ENCODE measurements at regions not wholly inside any gene's neighbourhood (a gene's known extent, or its start where the extent isn't known, plus 50 kb on each side); places are given as distances from the start of the nearest gene placed in this dataset.

DNA sequence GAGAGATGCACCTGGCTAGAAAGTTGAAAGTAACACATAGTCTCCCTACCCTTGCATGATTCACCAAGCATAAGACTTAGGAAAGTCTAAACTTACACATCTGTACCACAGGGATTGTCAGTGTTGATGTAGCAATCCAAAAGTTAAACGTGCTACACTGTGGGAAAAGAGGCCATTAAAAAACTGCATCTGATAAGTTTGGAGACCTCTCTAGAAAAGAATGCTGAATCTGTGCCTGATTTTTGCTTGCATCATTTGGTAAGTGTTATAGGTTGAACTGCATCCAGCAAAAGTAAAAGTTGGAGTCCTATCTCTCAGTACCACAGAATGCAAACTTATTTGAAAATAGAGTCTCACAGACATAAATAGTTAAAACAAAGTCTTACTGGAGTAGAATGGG is 126.6 kb downstream of the SLC6A15 start:
- no peak overlapping the region for H3K27ac ChIP-seq
- no peaks in the 10 kb centered on the region for H3K4me1 ChIP-seq
- TF ChIP-seq CTCF (IDR thresholded peaks at IDR 0.05) (no peak), POLR2A (IDR thresholded peaks at IDR 0.05) (no peak)
- no peaks in the 10 kb centered on the region for H3K27me3 ChIP-seq
- no peaks in the 10 kb centered on the region for H3K36me3 ChIP-seq (ENCODE audit: low read depth, missing control alignments)
- H3K4me3 ChIP-seq, result no peak overlapping the region
- intact Hi-C loops (cut with DNase I; ENCODE audit: low total_unique reads), result no loop called here
- no peaks in the 10 kb centered on the region for H3K9me3 ChIP-seq
- 25 to 56% methylated on average over 1 of the region's 1 CpG for WGBS, 2 donors
- DNase-seq, result no peak

GRCh38 chr12:84785281-84785680 is 127.3 kb downstream of the SLC6A15 start:
- TF ChIP-seq POLR2A (IDR thresholded peaks at IDR 0.05) (no peak), CTCF (IDR thresholded peaks at IDR 0.05) (no peak)
- H3K4me1 ChIP-seq, result no peaks in the 10 kb centered on the region
- H3K27me3 ChIP-seq, result no peaks in the 10 kb centered on the region
- no peaks in the 10 kb centered on the region for H3K36me3 ChIP-seq (ENCODE audit: low read depth, missing control alignments)
- no peak for DNase-seq
- H3K9me3 ChIP-seq, result no peaks in the 10 kb centered on the region
- 75 to 94% methylated on average over 1 of the region's 1 CpG for WGBS, 2 donors
- H3K4me3 ChIP-seq, result no peak overlapping the region
- H3K27ac ChIP-seq, result no peak overlapping the region
- intact Hi-C loops (cut with DNase I; ENCODE audit: low total_unique reads), result no loop called here

DNA sequence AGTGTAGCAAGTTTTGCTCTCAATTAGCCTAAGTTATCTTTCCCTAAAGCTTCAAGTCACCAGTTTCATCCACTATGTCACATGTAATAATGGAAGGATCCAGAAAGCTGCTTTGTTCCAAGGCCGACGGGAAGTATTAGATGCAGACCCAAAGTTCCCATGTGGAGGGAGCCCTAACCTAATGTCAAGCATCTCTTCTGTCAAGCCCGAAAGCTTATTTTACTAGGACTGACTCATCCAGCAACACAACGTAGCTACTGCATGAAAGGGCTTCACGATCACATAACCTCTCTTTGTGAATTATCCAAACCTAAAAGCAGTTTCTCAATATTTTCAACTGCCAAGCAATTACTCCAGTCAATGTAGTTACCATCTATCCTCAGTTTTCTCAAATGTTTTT is 133.4 kb downstream of the SLC6A15 start:
- H3K4me3 ChIP-seq, result no peak overlapping the region
- H3K27ac ChIP-seq, result no peak overlapping the region
- intact Hi-C loops (cut with DNase I; ENCODE audit: low total_unique reads), result no loop called here
- no peaks in the 10 kb centered on the region for H3K9me3 ChIP-seq
- H3K27me3 ChIP-seq, result no peaks in the 10 kb centered on the region
- TF ChIP-seq POLR2A (IDR thresholded peaks at IDR 0.05), result no peak
- TF ChIP-seq CTCF (IDR thresholded peaks at IDR 0.05), result no peak
- H3K36me3 ChIP-seq (ENCODE audit: low read depth, missing control alignments), result no peaks in the 10 kb centered on the region
- WGBS, 2 donors, result 86 to 91% methylated on average over 5 of the region's 5 CpGs
- DNase-seq, result no peak
- H3K4me1 ChIP-seq, result no peaks in the 10 kb centered on the region

DNA sequence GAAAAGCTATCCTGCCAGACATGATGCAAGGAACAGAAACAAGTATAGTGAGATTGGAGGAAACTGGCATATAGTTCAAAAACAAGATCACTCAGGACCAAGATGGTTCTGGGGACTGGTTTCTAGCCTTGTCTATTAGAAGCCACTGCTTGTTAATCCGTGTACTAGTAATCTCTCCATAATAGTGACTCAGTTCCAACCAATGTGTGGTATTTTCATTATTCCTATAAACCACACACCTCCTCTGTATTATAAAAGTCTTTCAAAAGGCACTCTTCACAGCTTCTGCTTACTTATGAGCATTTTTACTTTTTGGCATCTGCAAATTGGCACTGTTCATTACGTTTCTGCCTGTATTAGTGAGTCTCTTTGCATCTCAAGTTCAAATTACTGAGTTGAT is 140.3 kb downstream of the SLC6A15 start:
- Histone ChIP-seq H3K4me3 (no peak overlapping the region), H3K27me3 (no peaks in the 10 kb centered on the region), H3K4me1 (no peaks in the 10 kb centered on the region), H3K27ac (no peak overlapping the region), H3K36me3 (ENCODE audit: low read depth, missing control alignments) (no peaks in the 10 kb centered on the region), H3K9me3 (no peaks in the 10 kb centered on the region)
- TF ChIP-seq POLR2A (IDR thresholded peaks at IDR 0.05) (no peak), CTCF (IDR thresholded peaks at IDR 0.05) (no peak)
- intact Hi-C loops (cut with DNase I; ENCODE audit: low total_unique reads), result no loop called here
- 65 to 69% methylated on average over 2 of the region's 2 CpGs for WGBS, 2 donors
- DNase-seq, result no peak

GRCh38 chr12:84767079-84767478 is 145.5 kb downstream of the SLC6A15 start:
- Histone ChIP-seq H3K27ac (no peak overlapping the region), H3K9me3 (no peaks in the 10 kb centered on the region), H3K27me3 (no peaks in the 10 kb centered on the region), H3K4me1 (no peaks in the 10 kb centered on the region), H3K4me3 (no peak overlapping the region), H3K36me3 (ENCODE audit: low read depth, missing control alignments) (no peaks in the 10 kb centered on the region)
- intact Hi-C loops (cut with DNase I; ENCODE audit: low total_unique reads), result no loop called here
- TF ChIP-seq POLR2A (IDR thresholded peaks at IDR 0.05), result no peak
- TF ChIP-seq CTCF (IDR thresholded peaks at IDR 0.05), result no peak
- 75 to 86% methylated on average over 1 of the region's 1 CpG for WGBS, 2 donors
- DNase-seq, result no peak
